B cell (primary cell): ENCODE measurements at regions not wholly inside any gene's neighbourhood (a gene's known extent, or its start where the extent isn't known, plus 50 kb on each side); places are given as distances from the start of the nearest gene placed in this dataset.

Source experiments
- EZH2 ChIP-seq: IDR thresholded peaks from 2 replicates; pipeline ENCODE4 v1.6.1; 2012; ENCODE audit warnings: borderline replicate concordance, low read depth, mild to moderate bottlenecking, moderate library complexity, low read length; ENCODE audit not compliant: insufficient read depth, poor library complexity, severe bottlenecking
- TF ChIP-seq, protein P1 (sequence below): fragments of 200-600 bp; IDR thresholded peaks from one replicate; pipeline ENCODE4 v1.8.0; 2022; ENCODE audit warnings: antibody characterized with exemption, mild to moderate bottlenecking

GRCh38 chr14:31936115-31936514, 141.0 kb upstream of the ARHGAP5 start:
- no peak for TF ChIP-seq EZH2
- TF ChIP-seq, protein P1, sequence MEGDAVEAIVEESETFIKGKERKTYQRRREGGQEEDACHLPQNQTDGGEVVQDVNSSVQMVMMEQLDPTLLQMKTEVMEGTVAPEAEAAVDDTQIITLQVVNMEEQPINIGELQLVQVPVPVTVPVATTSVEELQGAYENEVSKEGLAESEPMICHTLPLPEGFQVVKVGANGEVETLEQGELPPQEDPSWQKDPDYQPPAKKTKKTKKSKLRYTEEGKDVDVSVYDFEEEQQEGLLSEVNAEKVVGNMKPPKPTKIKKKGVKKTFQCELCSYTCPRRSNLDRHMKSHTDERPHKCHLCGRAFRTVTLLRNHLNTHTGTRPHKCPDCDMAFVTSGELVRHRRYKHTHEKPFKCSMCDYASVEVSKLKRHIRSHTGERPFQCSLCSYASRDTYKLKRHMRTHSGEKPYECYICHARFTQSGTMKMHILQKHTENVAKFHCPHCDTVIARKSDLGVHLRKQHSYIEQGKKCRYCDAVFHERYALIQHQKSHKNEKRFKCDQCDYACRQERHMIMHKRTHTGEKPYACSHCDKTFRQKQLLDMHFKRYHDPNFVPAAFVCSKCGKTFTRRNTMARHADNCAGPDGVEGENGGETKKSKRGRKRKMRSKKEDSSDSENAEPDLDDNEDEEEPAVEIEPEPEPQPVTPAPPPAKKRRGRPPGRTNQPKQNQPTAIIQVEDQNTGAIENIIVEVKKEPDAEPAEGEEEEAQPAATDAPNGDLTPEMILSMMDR = no peak
